ENCODE measurements at regions not wholly inside any gene's neighbourhood (a gene's known extent, or its start where the extent isn't known, plus 50 kb on each side); places are given as distances from the start of the nearest gene placed in this dataset.

DNA sequence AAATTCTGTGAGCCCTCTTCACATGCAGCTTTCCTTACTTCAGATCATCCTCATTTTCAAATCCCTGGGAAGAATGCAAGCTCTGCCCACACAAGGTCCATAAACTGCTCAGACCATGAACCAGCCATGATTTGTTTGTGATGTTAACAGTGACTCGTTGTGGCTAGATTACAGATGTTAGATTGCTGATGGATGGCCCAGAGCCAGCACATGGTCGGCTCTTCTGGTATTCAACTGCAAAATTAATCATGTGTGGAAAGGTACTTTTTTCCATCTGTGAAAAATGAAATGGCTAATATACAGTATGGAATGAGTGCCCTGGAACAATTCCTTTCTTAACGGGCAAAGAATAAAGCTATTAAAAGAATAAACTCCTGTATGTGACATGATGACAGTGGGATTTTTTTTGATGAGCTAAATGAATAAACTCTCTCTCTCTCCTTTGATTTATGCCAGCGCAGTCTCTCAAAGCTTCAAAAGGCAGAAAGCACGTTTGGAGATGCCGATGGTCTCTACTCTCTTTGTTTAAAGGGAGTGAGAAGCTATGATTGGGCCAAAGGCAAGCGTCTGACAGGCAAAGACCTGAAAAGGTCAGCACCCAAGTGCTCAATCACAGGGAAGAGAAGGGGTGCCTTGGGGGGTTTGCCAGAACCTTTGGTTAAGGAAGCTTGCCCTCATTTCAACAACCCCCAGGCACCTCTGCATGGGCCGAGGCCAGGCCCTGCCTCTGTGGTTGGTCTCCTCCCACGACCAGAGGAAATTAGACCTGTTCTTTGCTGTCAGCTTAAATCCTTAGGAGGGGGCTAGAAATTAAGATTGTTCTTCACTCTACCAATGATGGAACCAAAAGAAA lies 444.0 kb upstream of the NFE2L3 start:
- no peak for DNase-seq (ENCODE audit: low spot score)
- intact Hi-C loops (cut with DNase I) = no loop called here

DNA sequence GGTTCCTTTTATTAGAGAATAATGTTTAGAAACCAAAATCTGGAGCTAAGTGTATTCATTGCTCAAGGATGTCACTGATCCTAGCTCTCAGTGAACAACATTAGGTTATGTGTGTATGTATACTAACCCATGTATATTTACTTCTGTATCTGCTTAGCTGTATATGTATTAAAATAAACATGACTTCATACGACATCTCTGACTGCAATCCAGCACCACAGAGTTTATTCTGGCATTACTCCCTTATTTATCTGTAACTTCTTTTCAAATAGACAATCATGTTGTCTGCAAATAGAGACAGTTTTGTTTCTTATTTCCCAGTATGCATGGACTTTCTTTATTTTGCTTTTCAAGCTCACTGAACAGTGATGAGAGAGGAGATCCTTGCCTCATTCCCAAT lies 441.0 kb upstream of the NFE2L3 start:
- intact Hi-C loops (cut with DNase I) = no loop called here
- DNase-seq (ENCODE audit: low spot score) = no peak

DNA sequence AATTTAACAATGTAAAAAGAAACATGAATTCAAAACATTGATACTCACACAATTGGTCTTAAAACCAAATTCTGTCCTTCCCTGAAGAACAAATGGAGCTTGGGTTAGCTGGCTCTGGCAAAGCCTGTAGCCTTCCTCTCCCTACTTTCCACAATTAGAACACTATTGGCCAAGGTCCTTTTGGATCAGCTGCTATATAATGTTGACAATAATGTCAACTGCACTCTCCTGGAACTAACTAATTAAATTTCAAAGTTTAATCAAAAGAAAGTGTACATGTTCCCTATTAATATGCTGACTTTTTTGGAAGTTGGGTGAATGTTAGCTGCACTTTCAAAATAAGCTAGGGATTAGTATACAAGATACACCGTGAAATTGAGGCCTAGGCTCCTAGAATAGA lies 440.1 kb upstream of the NFE2L3 start:
- intact Hi-C loops (cut with DNase I) = no loop called here
- DNase-seq (ENCODE audit: low spot score) = no peak

DNA sequence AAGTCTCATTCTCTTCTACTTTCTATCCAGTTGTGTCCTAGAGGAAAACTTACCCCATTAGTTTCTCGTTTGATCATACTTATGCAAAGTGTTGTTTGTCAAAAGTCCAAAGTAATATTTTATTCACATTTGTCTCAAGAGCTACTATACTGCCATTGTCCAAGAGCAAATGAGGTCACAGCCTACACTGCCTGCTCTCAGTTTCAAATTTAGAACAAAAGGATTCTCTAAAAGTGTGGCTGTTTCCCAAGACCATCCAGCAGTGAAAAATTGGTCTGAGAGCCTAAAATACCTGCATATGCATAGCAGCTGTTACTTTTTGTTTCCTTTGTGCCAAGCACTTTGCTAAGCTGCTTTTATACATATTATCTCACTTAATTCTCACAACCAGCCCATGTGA lies 439.5 kb upstream of the NFE2L3 start:
- intact Hi-C loops (cut with DNase I) = no loop called here
- DNase-seq (ENCODE audit: low spot score) = no peak

DNA sequence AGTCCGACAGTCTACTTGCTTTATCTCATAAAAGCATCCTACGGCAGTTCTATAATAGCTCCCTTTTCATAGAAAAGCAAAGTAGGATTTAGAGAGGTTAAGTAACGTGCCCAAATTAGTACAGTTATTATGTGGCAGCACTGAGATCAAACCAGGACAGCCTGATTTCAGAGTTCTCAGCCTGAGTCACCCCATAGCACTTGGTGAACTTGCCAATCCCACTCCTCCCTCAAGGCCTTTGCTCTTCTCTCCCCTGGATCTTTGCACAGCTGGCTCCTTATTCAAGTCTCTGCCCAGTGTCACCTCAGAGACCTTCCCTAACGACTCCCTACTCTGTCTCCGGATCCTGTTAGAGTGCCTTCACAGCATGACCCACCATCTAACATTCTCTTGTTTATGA lies 438.0 kb upstream of the NFE2L3 start:
- no peak for DNase-seq (ENCODE audit: low spot score)
- intact Hi-C loops (cut with DNase I) = no loop called here

DNA sequence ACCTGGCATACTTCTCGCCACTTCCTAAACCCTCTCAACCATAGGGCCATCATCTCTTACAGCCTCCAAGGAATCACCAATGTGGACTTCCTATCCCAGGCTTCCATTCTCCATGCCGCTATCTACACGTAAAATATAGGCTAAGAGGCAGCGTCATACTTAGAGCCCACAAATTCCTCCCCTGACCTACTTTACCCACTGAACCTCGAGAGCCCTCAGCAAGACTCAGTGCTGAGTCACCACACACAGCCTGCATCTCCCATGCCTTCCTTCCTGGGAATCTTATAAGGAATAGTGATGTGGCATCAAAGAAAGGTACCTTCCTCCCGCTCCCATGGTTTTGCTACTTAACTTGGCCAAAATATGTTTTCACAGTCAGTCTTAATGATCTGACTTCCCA lies 435.6 kb upstream of the NFE2L3 start:
- no peak for DNase-seq (ENCODE audit: low spot score)
- intact Hi-C loops (cut with DNase I) = no loop called here

DNA sequence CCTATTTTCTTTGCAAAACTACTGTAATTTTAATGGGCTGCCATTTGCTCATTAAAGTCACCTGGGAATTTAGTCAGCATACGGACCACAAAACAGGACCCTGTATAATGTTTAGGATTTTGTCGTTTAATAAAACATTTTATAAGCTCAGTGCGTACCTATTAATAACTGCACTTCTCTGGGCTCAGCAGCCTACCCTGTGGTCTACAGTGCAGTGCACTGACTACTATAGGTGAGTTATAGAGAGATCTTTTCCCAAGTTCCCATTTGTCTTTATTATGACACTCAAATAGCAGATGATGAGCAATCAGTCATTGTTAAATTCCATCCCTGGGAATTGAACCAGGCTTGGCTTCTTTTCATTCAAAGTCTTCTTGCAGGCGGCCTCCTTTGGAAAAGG lies 433.4 kb upstream of the NFE2L3 start:
- no peak for DNase-seq (ENCODE audit: low spot score)

DNA sequence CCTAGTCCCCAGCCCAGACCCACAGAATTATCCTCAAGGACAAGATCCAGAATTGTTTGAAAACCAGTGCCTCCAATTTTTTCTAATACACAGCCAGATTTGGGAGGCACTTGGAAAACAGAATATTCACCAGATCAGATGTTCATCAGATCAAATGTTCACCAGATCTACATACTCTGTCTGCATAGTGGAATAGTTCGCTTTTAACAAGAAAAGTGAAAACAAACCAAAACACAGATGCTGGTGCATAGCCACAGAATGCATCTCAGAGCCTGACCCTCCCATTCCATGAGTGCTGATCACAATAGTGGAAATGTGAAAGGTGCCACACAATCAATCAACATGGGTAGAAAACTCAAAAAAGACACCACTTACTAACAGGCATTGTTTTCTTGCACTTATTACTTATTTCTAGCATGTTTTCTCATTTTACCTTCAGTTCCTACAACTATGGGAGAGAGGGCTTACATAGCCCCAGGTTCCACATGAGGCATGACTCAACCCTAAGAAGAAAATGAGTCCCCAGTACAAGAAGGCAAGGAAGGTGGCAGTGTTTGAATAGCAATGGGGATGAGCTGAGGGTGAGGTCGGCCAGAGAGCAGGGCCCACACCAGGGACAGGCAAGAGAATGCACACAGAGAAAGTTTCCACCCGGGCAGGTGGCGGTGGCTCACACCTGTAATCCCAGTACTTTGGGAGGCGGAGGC lies 432.7 kb upstream of the NFE2L3 start:
- no peak for DNase-seq (ENCODE audit: low spot score)
- intact Hi-C loops (cut with DNase I) = no loop called here

More for the DNA sequence above, 433.4 kb upstream of the NFE2L3 start:
- intact Hi-C loops (cut with DNase I) = no loop called here

DNA sequence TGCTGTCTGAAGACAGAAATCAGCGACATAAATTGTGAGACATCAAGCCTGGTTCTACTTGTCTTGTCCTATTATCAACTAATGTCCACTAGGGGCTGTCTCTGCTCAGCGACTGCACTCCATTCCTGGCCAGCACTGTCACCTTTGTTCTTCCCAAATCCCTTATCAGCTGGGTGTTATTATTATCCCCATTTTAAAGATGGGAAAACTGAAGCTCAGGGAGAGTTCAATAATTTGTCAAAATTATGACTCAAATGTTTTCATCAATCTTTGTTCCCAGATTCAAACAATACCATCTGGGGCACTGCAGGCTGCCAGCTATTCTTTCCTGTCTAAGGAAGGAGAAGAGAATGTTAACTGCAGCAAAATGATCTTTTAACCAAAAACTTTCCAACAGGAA lies 431.6 kb upstream of the NFE2L3 start:
- intact Hi-C loops (cut with DNase I) = no loop called here

DNA sequence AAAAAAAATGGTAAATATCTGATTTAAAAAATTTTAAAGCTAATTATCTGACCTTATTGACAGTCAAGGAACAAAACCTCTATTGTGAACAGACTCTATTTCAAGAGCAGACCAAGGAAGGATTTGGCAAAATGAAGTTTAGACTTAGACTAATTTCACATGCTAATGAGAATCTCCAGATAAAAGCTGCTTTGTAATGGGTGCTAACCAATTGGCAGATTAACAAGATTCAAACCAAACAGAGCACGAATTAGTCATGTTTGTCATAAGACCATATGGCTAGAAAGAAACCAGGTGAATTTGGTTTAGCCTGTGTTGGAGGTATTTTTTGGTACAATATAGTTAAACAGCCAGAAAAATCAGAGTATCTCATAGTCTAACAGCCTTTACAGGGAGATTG lies 429.1 kb upstream of the NFE2L3 start:
- DNase-seq (ENCODE audit: low spot score) = no peak
- intact Hi-C loops (cut with DNase I) = no loop called here

More for the DNA sequence above, 431.6 kb upstream of the NFE2L3 start:
- DNase-seq (ENCODE audit: low spot score) = no peak

DNA sequence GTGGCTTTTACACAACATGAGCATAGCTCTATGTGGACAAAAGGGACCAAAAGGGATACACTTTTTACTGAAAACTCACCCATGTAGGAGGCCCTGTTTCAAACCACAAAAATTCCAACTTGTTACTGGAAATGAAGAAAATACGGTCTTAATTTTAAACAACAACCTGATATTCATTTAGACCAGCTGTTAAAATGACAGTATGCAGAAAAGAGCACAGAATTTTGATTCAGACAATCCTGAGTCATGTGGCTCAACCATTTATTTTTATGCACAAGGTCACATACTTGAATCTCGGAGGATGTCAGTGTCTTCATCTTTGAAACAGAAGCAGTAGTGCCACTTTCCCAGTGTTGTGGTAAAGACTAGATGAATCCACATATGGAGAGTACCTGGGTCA lies 426.5 kb upstream of the NFE2L3 start:
- intact Hi-C loops (cut with DNase I) = no loop called here
- DNase-seq (ENCODE audit: low spot score) = no peak

DNA sequence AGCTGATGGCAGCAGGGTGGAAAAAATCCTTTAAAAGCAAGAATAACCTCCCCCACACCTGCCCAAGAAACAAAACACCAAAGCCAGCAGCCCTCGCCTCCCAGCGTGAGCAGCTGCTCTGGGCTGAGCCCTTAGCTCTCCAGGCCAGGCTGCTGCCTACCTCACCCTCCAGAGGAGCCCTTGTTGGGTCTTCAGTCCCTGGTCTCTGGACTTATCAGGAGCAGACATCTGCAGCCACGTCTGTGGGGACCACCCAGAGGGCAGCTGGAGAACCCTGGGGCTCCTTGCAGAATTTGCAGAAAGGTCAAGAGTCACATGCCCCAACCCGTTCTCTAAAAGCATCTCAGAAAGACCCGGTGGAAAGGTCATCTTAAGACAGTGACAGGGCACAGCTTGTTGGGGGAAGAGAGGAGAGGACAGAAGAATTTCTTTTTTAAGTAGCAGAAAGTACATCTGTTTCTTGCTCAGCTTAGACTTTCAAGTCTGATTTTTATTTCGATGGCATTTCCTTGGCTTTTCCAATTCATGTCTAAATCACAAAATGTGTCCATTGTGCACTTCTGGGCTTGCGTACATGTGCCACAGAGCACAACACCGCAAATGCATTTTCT lies 425.7 kb upstream of the NFE2L3 start:
- no peak for DNase-seq (ENCODE audit: low spot score)
- intact Hi-C loops (cut with DNase I) = no loop called here

DNA sequence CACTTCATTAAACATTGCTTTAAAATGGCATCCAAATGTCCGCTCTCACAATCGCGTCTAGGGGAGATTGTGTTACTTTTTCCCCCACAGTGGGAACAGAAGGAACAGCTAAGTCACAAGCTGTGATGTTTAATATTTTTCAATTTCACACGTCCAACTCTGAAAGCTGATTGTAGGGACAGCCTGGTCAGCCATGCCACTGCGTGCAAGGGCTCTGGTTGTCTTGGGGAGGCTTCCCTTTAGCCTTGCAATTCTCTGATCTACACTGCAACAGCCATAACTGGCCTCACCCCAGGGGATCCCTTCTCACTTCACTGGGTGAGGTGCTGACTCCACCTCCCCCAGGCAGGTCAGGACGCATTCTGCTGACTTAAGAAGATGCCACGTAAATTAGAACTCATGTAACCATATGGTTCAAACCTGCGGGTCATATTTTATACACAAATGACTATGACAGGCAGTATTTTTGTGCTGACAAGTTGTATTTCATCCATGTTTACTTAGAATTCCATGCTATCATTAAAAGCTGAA lies 425.2 kb upstream of the NFE2L3 start:
- no peak for DNase-seq (ENCODE audit: low spot score)
- intact Hi-C loops (cut with DNase I) = no loop called here

DNA sequence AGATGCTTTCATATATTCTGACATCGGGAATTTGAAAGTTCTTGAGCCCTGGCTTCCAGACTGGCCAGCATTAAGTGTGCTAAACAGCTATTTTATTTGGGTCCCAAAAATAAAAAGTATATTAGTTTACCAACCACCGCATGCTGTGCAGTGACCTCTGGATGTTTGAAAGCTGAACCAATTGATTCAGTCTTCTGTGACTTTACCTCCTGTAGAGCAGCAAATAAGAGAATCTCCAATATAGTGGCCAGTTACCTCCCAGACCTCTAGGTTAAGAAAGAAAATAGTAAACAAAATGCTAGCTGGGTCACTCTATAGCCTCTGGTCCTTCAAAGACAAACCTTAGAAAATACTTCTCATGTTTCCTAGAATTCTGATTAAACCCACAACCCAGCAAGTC lies 424.6 kb upstream of the NFE2L3 start:
- no peak for DNase-seq (ENCODE audit: low spot score)
- intact Hi-C loops (cut with DNase I) = no loop called here

DNA sequence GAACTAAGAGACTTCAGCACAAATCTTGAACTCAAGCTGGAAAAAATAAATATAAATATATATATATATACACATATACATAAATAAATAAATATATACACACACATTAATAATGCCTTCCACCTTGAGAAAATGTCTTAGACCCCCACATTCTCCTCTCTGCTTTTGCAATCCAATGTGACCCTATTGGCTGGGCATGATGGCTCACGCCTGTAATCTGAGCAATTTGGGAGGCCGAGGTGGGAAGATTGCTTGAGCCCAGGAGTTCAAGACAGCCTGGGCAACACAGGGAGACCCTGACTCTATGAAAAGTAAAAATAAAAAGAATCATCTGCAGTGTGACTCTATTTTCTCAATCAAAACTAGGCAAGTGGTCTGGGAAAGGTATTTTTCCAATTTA lies 424.1 kb upstream of the NFE2L3 start:
- intact Hi-C loops (cut with DNase I) = no loop called here
- DNase-seq (ENCODE audit: low spot score) = no peak

DNA sequence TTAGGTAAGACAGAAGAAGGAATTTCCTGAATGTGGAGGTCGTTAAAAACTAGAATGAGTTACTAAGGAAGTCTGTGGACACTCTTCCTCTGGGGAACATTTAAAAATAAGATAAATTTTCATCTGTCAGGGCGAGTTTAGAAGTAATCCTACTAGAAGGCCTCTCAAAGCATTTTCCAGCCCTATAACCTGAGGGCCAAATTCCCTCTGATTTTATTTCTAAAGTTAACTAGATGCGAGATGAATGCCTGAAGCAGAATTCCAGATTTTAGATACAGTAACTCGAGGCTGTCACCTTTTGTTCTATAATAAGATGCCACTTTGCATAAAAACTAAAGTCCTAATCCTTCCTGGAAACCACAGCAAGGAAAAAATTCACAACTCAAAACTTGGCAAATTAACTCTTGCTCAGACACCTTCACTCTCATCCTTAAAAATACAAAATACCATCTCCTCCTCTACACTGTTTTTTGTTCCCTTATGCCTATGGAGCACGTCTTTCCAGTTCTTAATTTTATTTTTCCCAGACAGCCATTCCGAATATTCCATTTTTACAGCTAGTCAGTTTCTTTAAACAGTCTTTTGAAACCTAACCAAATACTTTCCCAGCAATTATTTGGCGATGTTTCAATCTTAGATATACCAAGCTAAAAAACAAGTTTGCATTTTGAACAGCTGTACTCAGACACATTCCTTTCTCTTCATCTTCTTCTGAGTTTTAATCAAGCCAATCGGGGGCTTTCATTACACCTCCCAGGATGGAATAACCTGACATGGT lies 420.7 kb upstream of the NFE2L3 start:
- no peak for DNase-seq (ENCODE audit: low spot score)
- intact Hi-C loops (cut with DNase I) = no loop called here

DNA sequence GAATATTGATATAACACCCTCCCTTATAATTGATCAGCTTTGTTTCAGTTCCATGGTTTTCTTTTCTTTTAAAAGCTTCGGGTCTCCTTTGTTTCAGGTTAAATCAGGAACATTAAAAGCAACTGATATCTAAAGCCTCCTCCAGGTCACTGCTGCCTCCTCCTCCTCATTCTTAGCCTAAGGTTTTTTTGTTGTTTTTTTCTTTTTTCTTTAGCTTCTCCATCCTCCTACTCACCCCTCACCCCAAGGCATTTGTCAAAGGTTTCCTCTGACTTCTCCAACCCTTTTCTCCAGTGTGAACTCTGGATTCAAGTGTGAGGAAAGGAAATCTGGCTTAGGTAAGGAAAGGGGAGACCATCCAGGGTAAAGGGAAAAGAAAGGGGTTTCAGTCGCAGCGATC lies 420.2 kb upstream of the NFE2L3 start:
- no peak for DNase-seq (ENCODE audit: low spot score)
- intact Hi-C loops (cut with DNase I) = no loop called here

DNA sequence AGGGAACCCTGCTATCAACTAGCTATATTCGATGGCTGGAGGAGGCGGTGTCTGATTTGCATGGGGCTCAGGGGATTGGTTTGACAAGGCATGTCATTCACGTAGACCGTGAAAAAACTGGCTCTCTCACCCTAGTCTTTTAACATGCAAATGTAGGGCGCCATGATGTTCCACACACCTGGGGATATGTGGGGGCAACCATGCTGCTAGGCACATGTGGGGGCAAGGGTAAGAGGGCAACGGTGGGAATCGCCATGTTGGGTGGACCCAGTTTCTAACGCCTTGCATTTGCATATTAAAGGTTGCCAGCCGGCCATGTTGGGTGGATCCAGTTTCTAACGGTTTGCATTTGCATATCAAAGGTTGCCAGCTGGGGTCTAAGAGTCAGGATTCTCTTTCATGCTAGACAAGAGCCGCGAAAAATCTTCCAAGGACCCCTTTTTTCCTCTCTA lies 419.2 kb upstream of the NFE2L3 start:
- no peak for DNase-seq (ENCODE audit: low spot score)
- intact Hi-C loops (cut with DNase I) = no loop called here

DNA sequence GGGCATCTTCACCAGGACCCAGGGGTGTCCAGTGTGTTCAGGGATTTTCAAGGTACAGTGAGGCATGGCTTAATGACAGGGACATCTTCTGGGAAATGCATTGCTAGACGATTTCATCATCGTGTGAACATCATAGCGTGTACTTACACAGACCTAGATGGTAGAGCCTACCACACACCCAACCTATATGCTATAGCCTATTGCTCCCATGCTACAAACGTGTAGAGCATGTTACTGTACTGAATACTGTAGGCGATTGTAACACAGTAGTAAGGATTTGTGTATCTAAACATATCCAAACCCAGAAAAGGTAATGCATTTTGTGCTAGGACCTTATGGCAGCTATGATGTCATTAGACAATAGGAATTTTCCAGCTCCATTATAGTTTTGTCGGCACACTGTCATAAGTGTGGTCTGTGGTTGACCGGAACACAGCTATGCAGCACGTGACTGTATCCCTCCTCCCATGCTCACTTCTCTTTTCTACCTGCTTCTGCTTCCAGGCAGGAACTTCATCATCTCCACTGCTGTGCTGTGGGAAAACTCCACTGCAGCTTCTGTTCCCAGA lies 416.2 kb upstream of the NFE2L3 start:
- DNase-seq (ENCODE audit: low spot score) = no peak
- intact Hi-C loops (cut with DNase I) = no loop called here
